GM18868 (cell line): ENCODE measurements at regions not wholly inside any gene's neighbourhood (a gene's known extent, or its start where the extent isn't known, plus 50 kb on each side); places are given as distances from the start of the nearest gene placed in this dataset.

ENCODE experiments used
- ATAC-seq: cut with Tn5 transposase; IDR thresholded peaks from one replicate; pipeline ENCODE4 v1.9.1; 2021; ENCODE audit warnings: mild to moderate bottlenecking, moderate library complexity; ENCODE audit not compliant: unreplicated experiment

GRCh38 chr10:2476812-2477553 lies 590.4 kb upstream of the PFKP start:
- no peak for ATAC-seq

- ATAC-seq, result no peak
Observed at GRCh38 chr10:2476218-2476811, 591.0 kb upstream of the PFKP start.

- ATAC-seq, result no peak
Observed at GRCh38 chr10:2475711-2476217, 591.6 kb upstream of the PFKP start.

GRCh38 chr10:2471811-2472210 lies 595.5 kb upstream of the PFKP start:
- no peak for ATAC-seq

GRCh38 chr10:2469802-2470201 lies 597.5 kb upstream of the PFKP start:
- ATAC-seq, result no peak

- no peak for ATAC-seq
Observed at GRCh38 chr10:2464483-2464882, 602.9 kb upstream of the PFKP start.

GRCh38 chr10:2463316-2463715 lies 604.0 kb upstream of the PFKP start:
- ATAC-seq, result no peak

GRCh38 chr10:2462581-2462980 lies 604.8 kb upstream of the PFKP start:
- no peak for ATAC-seq

- ATAC-seq, result no peak
Observed at GRCh38 chr10:2460812-2461211, 606.5 kb upstream of the PFKP start.

- no peak for ATAC-seq
Observed at GRCh38 chr10:2459713-2460112, 607.6 kb upstream of the PFKP start.

- ATAC-seq, result no peak
Observed at GRCh38 chr10:2456834-2457233, 610.5 kb upstream of the PFKP start.

GRCh38 chr10:2445370-2445769 lies 622.0 kb upstream of the PFKP start:
- no peak for ATAC-seq

GRCh38 chr10:2439983-2440382 lies 627.4 kb upstream of the PFKP start:
- no peak for ATAC-seq

GRCh38 chr10:2439000-2439399 lies 628.3 kb upstream of the PFKP start:
- ATAC-seq, result no peak

GRCh38 chr10:2438248-2438939 lies 629.0 kb upstream of the PFKP start:
- no peak for ATAC-seq

GRCh38 chr10:2436933-2437332 lies 630.4 kb upstream of the PFKP start:
- ATAC-seq, result no peak

- no peak for ATAC-seq
Observed at GRCh38 chr10:2431961-2432360, 635.4 kb upstream of the PFKP start.

- ATAC-seq, result no peak
Observed at GRCh38 chr10:2427412-2427811, 639.9 kb upstream of the PFKP start.

GRCh38 chr10:2425320-2425719 lies 642.0 kb upstream of the PFKP start:
- no peak for ATAC-seq

- no peak for ATAC-seq
Observed at GRCh38 chr10:2414562-2414961, 652.8 kb upstream of the PFKP start.

GRCh38 chr10:2414039-2414438 lies 653.3 kb upstream of the PFKP start:
- ATAC-seq, result no peak

GRCh38 chr10:2410049-2410448 lies 657.3 kb upstream of the PFKP start:
- no peak for ATAC-seq
